ENCODE measurements at regions not wholly inside any gene's neighbourhood (a gene's known extent, or its start where the extent isn't known, plus 50 kb on each side); places are given as distances from the start of the nearest gene placed in this dataset.

GRCh38 chr22:44442186-44442815 is 55.7 kb downstream of the RTL6 start:
- no peak for DNase-seq

- no peak for DNase-seq
Measured at GRCh38 chr22:44441401-44442185, 56.4 kb downstream of the RTL6 start.

- DNase-seq, result no peak
Measured at GRCh38 chr22:44440224-44441160, 57.5 kb downstream of the RTL6 start.

GRCh38 chr22:44439356-44440223 is 58.4 kb downstream of the RTL6 start:
- DNase-seq, result no peak

GRCh38 chr22:44438481-44439131 is 59.4 kb downstream of the RTL6 start:
- DNase-seq, result no peak

- no peak for DNase-seq
Measured at GRCh38 chr22:44438056-44438455, 60.0 kb downstream of the RTL6 start.

- DNase-seq, result no peak
Measured at GRCh38 chr22:44437216-44438055, 60.6 kb downstream of the RTL6 start.

- DNase-seq, result no peak
Measured at GRCh38 chr22:44436736-44437135, 61.3 kb downstream of the RTL6 start.

GRCh38 chr22:44431256-44431655 is 66.8 kb downstream of the RTL6 start:
- no peak for DNase-seq

- peak; percentile 24 for DNase-seq
Measured at GRCh38 chr22:44430716-44431115, 67.3 kb downstream of the RTL6 start.

- DNase-seq, result no peak
Measured at GRCh38 chr22:44429941-44430587, 68.0 kb downstream of the RTL6 start.

- DNase-seq, result no peak
Measured at GRCh38 chr22:44428941-44429830, 68.8 kb downstream of the RTL6 start.

GRCh38 chr22:44427611-44428470 is 70.2 kb downstream of the RTL6 start:
- DNase-seq, result peak; percentile 33

- DNase-seq, result no peak
Measured at GRCh38 chr22:44426981-44427380, 71.1 kb downstream of the RTL6 start.

- no peak for DNase-seq
Measured at GRCh38 chr22:44425694-44426045, 72.4 kb downstream of the RTL6 start.

GRCh38 chr22:44424867-44425693 is 73.0 kb downstream of the RTL6 start:
- peak; percentile 37 for DNase-seq

GRCh38 chr22:44424359-44424682 is 73.7 kb downstream of the RTL6 start:
- DNase-seq, result peak; percentile 31
